HepG2 (cell line): ENCODE measurements at regions not wholly inside any gene's neighbourhood (a gene's known extent, or its start where the extent isn't known, plus 50 kb on each side); places are given as distances from the start of the nearest gene placed in this dataset.

ENCODE experiments used
- ATAC-seq: fragments of 200-7000 bp; cut with Tn5 transposase; 3 replicates; pipeline ENCODE4 v1.9.1; 2020; ENCODE audit warnings: mild to moderate bottlenecking, moderate library complexity
- BruUV-seq: library from RNA; stranded (reverse); fragments of 400-500 nt; replicated peaks from 2 replicates; lab custom pipeline; 2021; lab: Mats Ljungman, UMichigan
- CTCF ChIA-PET: fragments of 300-600 bp; formaldehyde crosslinking; extraction: SDS; loops from one replicate; lab custom pipeline; 2021; ENCODE audit warnings: low total read pairs, inconsistent platforms, low intra/inter-chr PET ratio; lab: Yijun Ruan, JAX
- POLR2A ChIA-PET: fragments of 350-600 bp; sonication (Branson Sonifier 250); formaldehyde crosslinking; loops from one replicate; lab custom pipeline; 2020; ENCODE audit warnings: antibody characterized with exemption, inconsistent platforms; lab: Yijun Ruan, JAX
- DNase-seq: peaks from one replicate; pipeline ENCODE4 v3.0.0-alpha.2; 2015; ENCODE audit warnings: low spot score
- FAIRE-seq: peaks from 3 replicates; lab custom pipeline; 2011; peaks lifted over from hg19 to GRCh38; lab: Jason Lieb, UNC
- H2AFZ ChIP-seq: one replicate; pipeline ENCODE4 v1.6.1; 2011; ENCODE audit warnings: low read length, inconsistent platforms
- H3K27ac ChIP-seq: fragments of 300-600 bp; 3 replicates; pipeline ENCODE4 v1.8.0; 2011; ENCODE audit warnings: mixed run types, mild to moderate bottlenecking, mixed read lengths, low read length, inconsistent platforms; ENCODE audit not compliant: insufficient read depth; ENCODE audit errors: extremely low read length
- H3K27me3 ChIP-seq, 2 experiments: fragments of 200-600 bp in 1 of 2; 2 replicates in 1 of 2; 3 replicates in 1 of 2; pipeline versions ENCODE4 v1.6.0 to v1.8.0; 2011; ENCODE audit warnings: low read length in 2 of 2, mild to moderate bottlenecking in 2 of 2, moderate library complexity in 2 of 2, inconsistent platforms in 1 of 2; ENCODE audit not compliant: insufficient read depth in 2 of 2, control insufficient read depth in 1 of 2
- H3K36me3 ChIP-seq, 2 experiments: fragments of 200-600 bp in 1 of 2; replicated peaks in 1 of 2; 2 replicates in 1 of 2; 3 replicates in 1 of 2; pipeline versions ENCODE4 v1.5.1 to v1.8.0; 2011; ENCODE audit warnings: low read length in 2 of 2, inconsistent platforms in 1 of 2; ENCODE audit not compliant: insufficient read depth in 2 of 2, control insufficient read depth in 1 of 2
- H3K4me1 ChIP-seq: 2 replicates; pipeline ENCODE4 v1.5.1; 2012; ENCODE audit warnings: low read length, inconsistent platforms; ENCODE audit not compliant: insufficient read depth
- H3K4me2 ChIP-seq: 2 replicates; pipeline ENCODE4 v1.6.0; 2011; ENCODE audit warnings: low read depth, low read length, inconsistent platforms
- H3K4me3 ChIP-seq, 3 experiments: fragments of 200-600 bp in 1 of 3; sonication (generic), shearing (Covaris generic) in 1 of 3; replicated peaks in 1 of 3; 2 replicates each; pipeline ENCODE4 v1.5.1; 2011 to 2016; ENCODE audit warnings: low read length in 3 of 3, inconsistent platforms in 2 of 3, low read depth in 2 of 3, mild to moderate bottlenecking in 2 of 3, control low read depth in 1 of 3, mixed read lengths in 1 of 3; ENCODE audit not compliant: insufficient read depth in 1 of 3
- H3K79me2 ChIP-seq: one replicate; pipeline ENCODE4 v1.6.1; 2011; ENCODE audit warnings: low read length, inconsistent platforms; ENCODE audit not compliant: insufficient read depth
- H3K9ac ChIP-seq: 2 replicates; pipeline ENCODE4 v1.6.0; 2011; ENCODE audit warnings: mild to moderate bottlenecking, low read depth, low read length, inconsistent platforms; ENCODE audit not compliant: insufficient read depth
- H3K9me3 ChIP-seq: 2 replicates; pipeline ENCODE4 v1.5.1; 2012; ENCODE audit warnings: mild to moderate bottlenecking, low read length
- H4K20me1 ChIP-seq: 2 replicates; pipeline ENCODE4 v1.6.0; 2011; ENCODE audit warnings: inconsistent platforms, mild to moderate bottlenecking, low read length, moderate library complexity; ENCODE audit not compliant: insufficient read depth
- ARNT2 ChIP-seq: sonication (generic); formaldehyde crosslinking; IDR thresholded peaks from 2 replicates; pipeline ENCODE4 v1.8.0; 2022; ENCODE audit warnings: mild to moderate bottlenecking, low read depth, missing genetic modification reagents, moderate library complexity
- ATM ChIP-seq: fragments of 450-650 bp; IDR thresholded peaks from 2 replicates; pipeline ENCODE4 v1.7.1; 2017; ENCODE audit warnings: mild to moderate bottlenecking, borderline replicate concordance
- CBX5 ChIP-seq: sonication (generic); formaldehyde crosslinking; IDR thresholded peaks from 2 replicates; pipeline ENCODE4 v1.4.0; 2020; ENCODE audit warnings: missing genetic modification reagents, borderline replicate concordance
- CEBPZ ChIP-seq: IDR thresholded peaks from 2 replicates; pipeline ENCODE4 v1.6.1; 2012; ENCODE audit warnings: low read length, improper control_type of control experiment
- HDAC1 ChIP-seq: sonication (generic); formaldehyde crosslinking; IDR thresholded peaks from 2 replicates; pipeline ENCODE4 v1.5.1; 2020; ENCODE audit warnings: mild to moderate bottlenecking, missing genetic modification reagents
- MAX ChIP-seq: IDR thresholded peaks from 2 replicates; pipeline ENCODE4 v1.6.1; 2012; ENCODE audit warnings: inconsistent platforms
- MAZ ChIP-seq, 2 experiments: sonication (generic) in 1 of 2; formaldehyde crosslinking in 1 of 2; IDR thresholded peaks; 2 replicates each; pipeline versions ENCODE4 v1.5.0 to v1.6.1; 2012 to 2020; ENCODE audit warnings: low read depth in 2 of 2, mild to moderate bottlenecking in 2 of 2, borderline replicate concordance in 1 of 2, improper control_type of control experiment in 1 of 2, low read length in 1 of 2, missing genetic modification reagents in 1 of 2, moderate library complexity in 1 of 2
- ZBTB33 ChIP-seq: sonication (generic); formaldehyde crosslinking; IDR thresholded peaks from 2 replicates; pipeline ENCODE4 v1.4.0; 2020; ENCODE audit warnings: missing genetic modification reagents
- ZNF329 ChIP-seq: sonication (generic); formaldehyde crosslinking; IDR thresholded peaks from 2 replicates; pipeline ENCODE4 v1.9.0; 2021; ENCODE audit warnings: low read depth, mild to moderate bottlenecking, missing genetic modification reagents
- ZNF549 ChIP-seq: sonication (generic); formaldehyde crosslinking; IDR thresholded peaks from 2 replicates; pipeline ENCODE4 v1.5.0; 2020; ENCODE audit warnings: missing genetic modification reagents
- ZNF619 ChIP-seq: sonication (generic); formaldehyde crosslinking; IDR thresholded peaks from 2 replicates; pipeline ENCODE4 v1.4.0; 2020; ENCODE audit warnings: mild to moderate bottlenecking, missing genetic modification reagents
- ZNF790 ChIP-seq: sonication (generic); formaldehyde crosslinking; IDR thresholded peaks from 2 replicates; pipeline ENCODE4 v1.8.0; 2022; ENCODE audit warnings: missing genetic modification reagents, mild to moderate bottlenecking, borderline replicate concordance
- ZNF891 ChIP-seq: sonication (generic); formaldehyde crosslinking; IDR thresholded peaks from 2 replicates; pipeline ENCODE4 v1.5.0; 2020; ENCODE audit warnings: mild to moderate bottlenecking, missing genetic modification reagents
- WGBS: methylation state at CpG from one replicate; pipeline ENCODE4 v1.1.6; 2017; ENCODE audit warnings: low lambda C conversion rate; 5-methylcytosine and 5-hydroxymethylcytosine counted together
- in situ Hi-C: cut with HindIII; loops from 2 replicates; pipeline ENCODE4 v1.10.0; 2017; ENCODE audit warnings: low pct_unique_long_range_greater_than_20kb; ENCODE audit not compliant: extremely low pct_ligation_motif_present
- intact Hi-C: fragments of 100-400 bp; cut with micrococcal nuclease; formaldehyde crosslinking; loops from one replicate; pipeline ENCODE4 v1.10.0; 2022; ENCODE audit not compliant: unreplicated experiment

GRCh38 chr4:97500423-97500822 lies 642.9 kb downstream of the STPG2 start:
- FAIRE-seq, result no peak
- H3K27me3 ChIP-seq, result no peaks in the 10 kb centered on the region
- no peaks in the 10 kb centered on the region for H3K4me1 ChIP-seq

More at GRCh38 chr4:97500423-97500822, 642.9 kb downstream of the STPG2 start:
- no peak overlapping the region for H3K4me2 ChIP-seq
- ChIA-PET POLR2A (no interaction called here), CTCF (no interaction called here)
- intact Hi-C loops (no loop called here), in situ Hi-C loops (no loop called here)
- no peaks in the 10 kb centered on the region for H3K79me2 ChIP-seq
- BruUV-seq, result no TSS peak
- no peak overlapping the region for H2AFZ ChIP-seq
- peaks cover 38% of the 10 kb centered on the region for H3K9me3 ChIP-seq
- no peak overlapping the region for H3K4me3 ChIP-seq
- no peak for TF ChIP-seq ZBTB33 (CRISPR knock-in tag)
- TF ChIP-seq HDAC1 (CRISPR knock-in tag), result no peak
- TF ChIP-seq ARNT2 (CRISPR knock-in tag), result no peak
- no peak for TF ChIP-seq ZNF329 (CRISPR knock-in tag)
- no peak for TF ChIP-seq ZNF891
- TF ChIP-seq MAZ (IDR thresholded peaks at IDR 0.05; ENCODE audit: borderline replicate concordance, low read depth, low read length), result no peak
- TF ChIP-seq MAZ (CRISPR knock-in tag; IDR thresholded peaks at IDR 0.05; ENCODE audit: low read depth), result no peak
- TF ChIP-seq ZNF790 (CRISPR knock-in tag), result no peak
- no peak for TF ChIP-seq MAX
- no peak for TF ChIP-seq CEBPZ
- no peak for TF ChIP-seq CBX5 (CRISPR knock-in tag)
- TF ChIP-seq ATM, result no peak
- TF ChIP-seq ZNF619 (CRISPR knock-in tag), result no peak
- TF ChIP-seq ZNF549 (CRISPR knock-in tag), result no peak
- H4K20me1 ChIP-seq, result no peaks in the 10 kb centered on the region
- DNase-seq, result no peak
- H3K36me3 ChIP-seq, result no peaks in the 10 kb centered on the region
- H3K27ac ChIP-seq, result no peak overlapping the region
- ATAC-seq, result no peak
- 2% methylated on average over 2 of the region's 2 CpGs for WGBS
- H3K9ac ChIP-seq, result no peak overlapping the region
